GM21825 (cell line): ENCODE measurements at regions not wholly inside any gene's neighbourhood (a gene's known extent, or its start where the extent isn't known, plus 50 kb on each side); places are given as distances from the start of the nearest gene placed in this dataset.
"Not testable (repeated sequence)": the region's sequence is repeated elsewhere in the genome, so short reads cannot be mapped to it uniquely, and the experiment has no call there.

ENCODE experiments used
- ATAC-seq: cut with Tn5 transposase; IDR thresholded peaks from one replicate; pipeline ENCODE4 v1.9.1; 2021; ENCODE audit warnings: mild to moderate bottlenecking, moderate library complexity; ENCODE audit not compliant: unreplicated experiment

DNA sequence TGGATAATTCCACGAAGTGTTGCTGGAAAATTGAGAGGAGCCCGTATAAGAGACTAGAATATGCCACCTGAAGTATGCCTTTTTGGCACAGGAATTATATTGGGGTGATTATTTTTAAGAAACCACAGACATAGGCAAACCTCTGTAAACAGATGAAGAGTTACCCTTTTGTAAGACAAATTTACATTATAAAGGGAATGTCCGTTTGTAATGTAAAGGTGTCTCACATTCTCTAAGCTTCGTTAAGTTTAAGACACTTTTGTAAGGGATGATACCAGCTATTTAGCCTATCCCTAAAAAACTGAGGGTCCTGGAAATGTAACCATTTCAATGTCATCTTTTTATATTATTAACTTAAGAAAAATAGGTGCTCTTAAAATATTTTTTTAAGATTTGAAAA is 432.8 kb upstream of the SYT4 start:
- ATAC-seq: no peak

DNA sequence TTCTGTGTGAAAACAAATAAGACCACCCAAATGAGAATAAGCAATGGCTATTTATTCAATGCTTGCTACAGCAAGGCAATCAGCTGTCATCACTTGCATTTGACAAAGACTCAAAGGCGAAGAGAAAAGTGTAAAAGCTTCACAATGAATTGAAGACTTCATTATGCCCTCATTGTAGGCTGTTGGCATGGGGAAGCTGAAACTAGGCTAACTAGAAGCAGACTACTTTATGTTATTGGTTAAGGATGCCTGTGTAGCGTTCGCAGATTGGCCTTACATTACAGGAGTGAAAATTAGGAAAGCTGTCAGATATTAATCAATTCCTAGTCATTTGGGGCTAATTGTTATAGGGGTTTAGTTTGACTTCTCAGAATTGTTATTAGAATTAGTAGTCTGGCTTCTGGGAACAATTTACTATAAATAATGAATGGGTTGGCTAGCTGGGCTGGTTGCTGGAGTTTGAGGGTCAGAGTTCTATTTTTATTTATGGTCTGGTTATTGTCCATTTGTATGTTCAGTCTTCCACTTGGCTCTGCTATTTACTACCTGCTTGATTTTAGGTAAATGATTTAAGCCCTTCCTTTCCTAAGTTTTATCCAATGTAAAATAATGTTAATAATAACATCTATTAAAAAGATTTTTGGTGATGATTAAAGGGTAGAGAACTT is 437.2 kb upstream of the SYT4 start:
- no peak for ATAC-seq

DNA sequence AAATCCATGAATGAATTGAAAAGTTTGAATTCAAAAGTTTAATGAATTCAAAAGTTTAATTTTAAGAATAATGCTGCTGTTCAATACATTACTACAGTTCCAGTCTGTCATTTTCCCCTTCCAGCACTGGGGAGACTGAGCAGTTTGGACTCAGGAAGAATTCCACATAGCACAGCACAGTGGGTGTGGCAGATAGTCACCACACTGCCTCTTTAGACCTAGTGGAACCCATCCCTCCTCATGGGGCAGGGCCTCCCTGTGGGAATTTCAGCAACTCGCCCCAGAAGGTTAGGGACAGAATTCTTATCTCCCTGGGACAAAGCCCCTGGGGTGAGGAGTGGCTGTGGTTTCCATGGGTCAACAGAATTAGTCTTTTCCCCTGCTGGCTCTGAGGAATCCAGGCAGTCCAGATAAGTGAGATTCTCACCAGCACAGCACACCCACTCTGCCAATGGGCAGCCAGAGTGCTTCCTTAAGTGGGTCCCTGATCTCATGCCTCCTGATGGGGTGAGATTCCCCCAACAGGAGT is 442.0 kb upstream of the SYT4 start:
- no peak for ATAC-seq

DNA sequence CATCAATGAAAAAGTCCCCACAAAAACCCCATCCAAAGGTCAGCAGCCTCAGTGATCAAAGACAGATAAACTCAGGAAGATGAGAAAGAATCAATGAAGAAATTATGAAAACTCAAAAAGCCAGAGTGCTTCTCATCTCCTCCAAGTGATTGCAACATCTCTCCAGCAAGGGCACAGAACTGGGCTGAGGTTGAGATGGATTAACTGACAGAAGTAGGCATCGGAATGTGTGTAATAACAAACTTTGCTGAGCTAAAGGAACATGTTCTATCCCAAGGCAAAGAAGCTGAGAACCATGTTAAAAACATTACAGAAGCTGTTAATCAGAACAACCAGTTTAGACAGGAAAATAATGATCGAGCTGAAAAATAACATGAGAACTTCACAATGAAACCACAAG is 442.8 kb upstream of the SYT4 start:
- no peak for ATAC-seq

DNA sequence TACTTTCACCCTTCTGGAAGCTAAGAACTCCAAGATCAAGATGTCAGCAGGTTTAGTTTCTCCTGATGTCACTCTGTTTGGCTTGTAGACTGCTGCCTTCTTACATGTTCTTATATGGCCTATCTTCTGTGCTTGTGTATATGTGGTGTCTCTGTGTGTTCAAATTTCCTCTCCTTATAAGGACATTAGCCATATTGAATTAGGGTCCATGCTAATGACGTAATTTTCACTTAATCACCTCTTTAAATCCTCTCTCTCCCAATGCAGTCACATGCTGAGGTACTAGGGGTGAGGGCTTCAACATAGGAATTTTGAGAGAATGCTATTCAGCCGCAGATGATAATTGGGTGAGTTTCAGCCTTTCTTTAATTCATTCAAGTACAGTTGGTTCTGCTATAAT is 458.3 kb upstream of the SYT4 start:
- ATAC-seq: no peak

DNA sequence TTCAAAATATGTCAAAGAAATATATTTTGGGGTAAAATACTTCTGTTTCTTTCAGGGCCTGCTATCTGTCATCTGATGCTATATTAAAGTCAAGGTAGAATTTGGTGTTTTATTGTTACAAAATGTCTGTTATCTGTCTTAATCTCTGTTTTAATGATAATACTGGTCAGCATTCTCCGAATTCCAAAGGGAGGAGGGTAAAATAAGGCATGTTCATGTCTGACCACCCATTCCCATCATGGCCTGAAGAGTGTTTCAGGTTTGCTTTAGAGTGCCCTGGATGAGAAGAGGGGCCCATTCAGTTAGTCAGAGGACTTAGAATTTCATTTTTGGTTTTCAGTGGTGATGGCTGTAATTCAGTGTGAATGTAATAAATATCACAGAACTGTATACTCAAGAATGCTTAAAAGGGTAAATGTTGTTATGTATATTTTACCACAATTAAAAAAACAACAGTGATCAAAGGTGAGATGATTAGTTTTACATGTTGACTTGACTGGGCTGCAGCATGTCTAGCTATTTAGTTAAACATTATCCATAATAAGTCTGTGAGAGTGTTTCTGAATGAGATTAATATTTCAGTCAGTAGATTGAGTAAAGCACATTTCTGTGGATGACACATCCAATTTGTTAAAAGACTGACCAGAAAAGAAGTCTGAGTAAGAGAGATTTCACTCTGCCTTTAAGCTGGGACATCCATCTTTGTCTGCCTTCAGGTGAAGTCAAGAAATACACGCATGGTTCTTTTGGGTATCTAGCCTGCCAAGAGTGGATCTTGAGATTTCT is 467.9 kb upstream of the SYT4 start:
- ATAC-seq: no peak

DNA sequence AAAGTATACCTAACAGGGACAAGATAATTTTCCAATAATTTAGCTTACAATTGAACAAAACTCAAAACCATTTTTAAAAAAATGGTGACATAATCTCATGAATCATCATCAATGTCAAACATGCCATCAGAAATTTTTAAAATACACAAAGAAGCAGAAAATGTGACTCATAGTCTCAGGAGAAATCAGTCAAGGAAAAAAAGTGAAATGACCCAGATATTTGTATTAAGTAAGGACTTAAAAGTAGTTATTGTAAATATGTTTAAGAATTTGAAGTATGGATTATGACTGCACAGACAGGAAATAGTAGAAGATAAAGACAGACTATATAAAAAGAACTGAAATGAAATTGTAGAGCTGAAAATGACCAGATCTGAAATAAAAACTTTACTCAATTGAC is 473.9 kb upstream of the SYT4 start:
- ATAC-seq: no peak

DNA sequence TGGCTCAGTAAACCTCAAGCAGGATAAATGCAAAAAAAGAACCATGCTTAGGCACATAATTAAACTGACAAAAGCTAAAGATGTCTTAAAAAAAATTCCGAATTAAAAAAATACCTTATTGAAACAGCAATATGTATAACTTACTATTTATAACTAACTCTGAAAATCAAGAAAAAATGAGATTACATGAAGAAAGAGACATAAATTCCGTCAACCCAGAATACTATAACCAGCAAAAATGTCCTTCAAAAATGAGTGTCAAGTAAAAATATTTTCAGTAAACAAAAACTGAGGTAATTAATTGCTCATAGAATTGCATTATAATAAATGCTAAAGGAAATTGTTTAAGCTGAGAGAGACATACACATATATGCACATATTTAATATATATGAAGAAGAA is 474.5 kb upstream of the SYT4 start:
- ATAC-seq: no peak

DNA sequence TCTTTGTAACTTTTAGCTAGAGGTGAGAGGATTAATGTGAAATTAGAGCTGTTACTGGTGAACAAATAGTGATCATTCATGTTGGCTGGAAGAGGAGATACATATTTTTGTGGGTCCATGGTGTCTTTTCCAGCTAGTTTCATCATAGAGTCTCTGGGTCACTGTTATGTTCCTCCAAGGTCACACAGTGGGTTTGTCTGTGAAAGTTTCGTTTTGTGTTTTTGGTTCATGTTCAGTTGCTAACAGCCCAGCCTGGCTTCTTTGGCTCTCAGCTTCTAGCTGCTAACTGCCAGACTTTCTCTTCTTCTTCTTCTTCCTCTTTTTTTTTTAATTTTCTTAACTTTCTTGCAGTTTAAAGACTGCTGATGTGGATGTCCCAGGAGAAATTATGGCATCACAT is 480.0 kb upstream of the SYT4 start:
- no peak for ATAC-seq

DNA sequence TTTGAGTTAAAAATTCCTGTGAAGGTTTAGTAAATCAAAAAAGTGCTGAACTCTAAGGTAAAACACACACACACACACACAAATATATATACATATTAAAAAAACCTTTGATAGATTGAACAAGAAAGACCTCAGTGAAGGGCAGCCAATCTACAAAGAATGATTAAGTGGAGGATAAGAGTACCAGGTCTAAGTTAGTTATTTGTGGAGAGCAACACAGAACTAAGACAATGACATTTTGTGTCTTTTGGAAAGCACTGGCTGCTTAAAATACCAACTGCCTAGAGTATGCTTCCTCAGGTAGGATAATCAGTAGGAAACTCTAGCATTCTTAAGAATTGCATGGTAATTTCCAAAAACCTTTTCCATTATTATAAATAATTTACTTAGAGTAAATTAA is 481.4 kb upstream of the SYT4 start:
- ATAC-seq: no peak

DNA sequence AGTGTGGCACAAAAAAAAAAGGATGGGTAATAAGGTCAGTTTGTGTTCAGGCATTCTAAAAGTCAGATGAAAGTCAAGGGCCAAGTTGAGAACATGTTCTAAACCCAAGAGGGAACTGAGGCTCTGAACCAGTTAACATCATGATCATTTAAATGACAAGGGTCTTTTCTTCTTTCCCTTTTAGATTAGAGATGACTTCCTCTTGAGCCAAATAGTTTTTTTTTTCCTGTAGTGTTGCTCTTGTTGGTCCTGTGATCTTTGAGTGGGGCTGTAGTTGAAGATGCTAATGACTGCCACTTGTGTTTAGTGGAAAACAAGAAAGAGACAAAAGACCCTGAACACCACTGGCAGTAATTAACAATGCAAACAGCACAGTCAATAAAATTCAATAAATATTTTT is 482.7 kb upstream of the SYT4 start:
- ATAC-seq: no peak

DNA sequence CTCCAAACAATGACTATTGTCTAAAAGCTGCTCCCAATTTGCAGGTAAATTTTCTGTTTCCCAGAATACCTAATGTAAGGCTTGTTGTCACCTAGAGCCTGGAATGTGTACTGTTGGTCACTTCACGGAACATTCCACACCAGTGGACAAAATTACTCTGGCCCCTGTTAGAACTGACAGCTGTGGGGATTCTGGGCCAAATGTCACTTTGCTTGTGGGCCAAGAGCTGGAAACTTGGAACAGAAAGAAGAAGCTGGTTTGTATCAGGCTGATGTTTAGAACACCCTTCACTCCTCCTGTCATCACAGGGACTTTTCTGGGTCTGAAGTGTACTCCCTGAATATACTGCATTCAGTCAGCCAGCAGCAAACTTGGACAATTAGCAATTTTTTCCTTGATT is 495.6 kb upstream of the SYT4 start:
- no peak for ATAC-seq

DNA sequence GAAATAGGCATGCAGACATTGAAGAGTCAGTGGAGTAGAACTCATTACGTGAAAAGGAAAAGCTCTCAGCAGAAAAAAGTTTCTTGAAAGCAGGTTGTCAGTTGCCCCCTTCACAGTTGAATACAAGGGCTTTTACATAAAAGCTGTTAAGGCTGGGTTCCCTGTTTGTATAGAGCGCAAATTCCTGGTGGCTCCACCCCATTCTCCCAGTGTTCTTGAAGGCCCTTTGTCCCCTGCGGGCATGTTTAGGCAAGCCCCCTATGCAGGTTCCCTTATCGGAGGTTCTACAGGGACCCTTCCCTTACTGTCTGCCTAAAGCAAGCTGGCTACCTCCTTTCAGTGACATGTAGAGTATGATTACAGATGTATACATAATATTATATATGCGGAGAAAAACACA is 497.2 kb upstream of the SYT4 start:
- no peak for ATAC-seq

DNA sequence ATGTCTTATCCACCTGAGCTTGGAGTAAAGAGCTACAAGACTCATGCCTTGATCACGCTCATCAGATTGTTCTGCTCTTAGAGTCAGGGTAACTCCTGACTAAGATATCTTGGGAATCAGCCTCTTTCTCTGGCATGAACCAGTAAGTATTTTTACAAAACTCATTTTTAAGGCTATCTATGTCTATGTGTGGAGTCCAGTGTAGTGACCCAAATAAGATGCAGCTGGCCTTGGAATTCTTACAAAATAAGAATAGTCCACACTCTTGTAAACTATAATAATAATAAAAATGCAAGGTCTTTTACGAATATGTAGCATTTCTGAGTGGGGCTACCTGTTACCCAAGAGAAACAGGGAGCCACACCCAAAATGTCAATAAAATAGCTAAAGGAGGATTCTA is 498.3 kb upstream of the SYT4 start:
- ATAC-seq: no peak

DNA sequence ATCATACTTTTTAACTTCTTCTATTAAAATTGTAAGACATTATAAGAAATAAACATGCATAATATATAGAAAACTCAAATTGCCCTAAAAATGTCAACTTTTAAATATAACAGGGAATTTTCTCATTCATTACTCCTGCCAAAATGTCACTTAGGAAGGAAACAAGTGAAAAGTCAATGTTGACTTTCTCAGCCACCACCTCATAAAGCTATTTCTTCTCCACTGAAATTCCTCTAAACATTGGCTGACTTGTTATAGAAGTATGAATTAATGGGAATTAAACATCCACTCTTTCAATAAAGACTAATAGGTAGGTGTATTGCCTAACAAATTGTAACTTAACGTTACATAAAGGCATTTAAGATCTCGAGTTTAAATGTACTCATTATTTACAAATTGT is 499.7 kb upstream of the SYT4 start:
- no peak for ATAC-seq

DNA sequence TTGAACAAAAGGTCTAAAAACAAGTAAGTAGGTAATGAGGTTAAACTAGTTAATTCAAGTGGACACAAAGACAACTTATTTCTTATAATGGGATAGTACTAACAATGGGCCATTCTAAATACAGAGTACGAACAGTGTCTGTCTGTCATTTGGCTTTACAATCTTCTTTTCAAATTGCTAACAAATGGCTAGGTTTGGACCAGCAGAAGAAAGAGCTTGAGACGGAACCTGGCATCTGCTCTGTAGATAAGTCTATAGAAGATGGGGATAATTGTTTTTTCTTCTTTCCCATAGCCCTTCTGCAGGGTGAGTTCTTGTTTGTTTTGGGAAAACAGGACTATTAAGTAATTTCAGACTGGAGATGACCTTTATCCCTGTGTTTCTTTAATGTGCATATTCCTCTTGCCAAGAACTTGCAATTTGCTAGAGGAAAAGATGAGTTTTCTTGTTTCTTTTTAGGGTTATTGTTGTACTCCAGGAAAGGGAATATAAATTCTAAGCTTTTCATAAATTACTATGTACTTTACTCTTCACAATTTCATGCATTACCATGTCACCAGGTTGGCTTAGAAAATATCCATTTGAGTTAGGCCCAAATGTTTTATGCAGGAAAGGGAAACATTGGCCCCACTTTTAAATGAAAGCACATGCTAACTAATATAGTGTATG is 500.5 kb upstream of the SYT4 start:
- ATAC-seq: no peak

DNA sequence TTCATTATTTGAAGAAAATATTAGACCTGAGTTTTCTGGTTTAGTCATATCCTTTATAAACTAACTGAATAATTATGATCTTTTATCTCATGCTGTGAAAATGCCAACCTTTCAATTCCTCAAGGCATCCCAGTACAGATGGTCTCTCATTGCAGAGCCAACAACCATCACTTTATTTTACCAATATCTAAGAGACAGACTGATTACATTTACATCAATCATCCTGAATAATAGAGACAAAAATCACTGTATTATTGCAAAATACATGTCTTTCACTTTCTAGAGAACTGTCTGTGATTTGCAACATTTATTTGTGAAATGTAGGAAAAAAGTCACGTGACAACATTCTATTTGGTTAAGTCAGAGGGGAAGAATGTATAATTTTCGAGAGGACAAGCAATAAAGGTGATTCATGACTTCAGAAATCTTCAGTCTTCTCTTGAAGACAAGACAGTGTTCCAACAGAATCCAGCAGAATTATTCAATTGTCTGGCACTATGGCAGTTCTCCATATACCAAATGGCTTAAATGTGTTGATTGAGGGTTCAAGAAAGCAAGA is 503.6 kb upstream of the SYT4 start:
- no peak for ATAC-seq

DNA sequence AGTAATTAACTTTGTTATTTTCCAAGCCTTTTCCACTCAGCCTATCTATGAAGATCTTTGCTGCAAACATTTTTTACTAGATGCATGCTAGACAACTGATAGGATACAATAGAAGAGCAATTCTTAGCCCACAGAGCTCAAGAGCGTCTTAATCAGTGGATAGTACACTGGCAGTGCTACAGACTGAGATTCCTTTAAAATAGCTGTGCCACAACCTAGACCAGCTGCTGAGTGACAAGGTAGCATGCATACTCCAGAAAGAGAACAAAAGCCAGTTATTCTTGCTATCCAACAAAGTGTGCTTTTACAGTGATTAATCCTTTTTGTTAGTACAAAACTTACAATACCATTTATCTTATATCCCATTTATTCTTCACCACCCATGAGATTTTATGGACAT is 507.9 kb upstream of the SYT4 start:
- ATAC-seq: no peak

DNA sequence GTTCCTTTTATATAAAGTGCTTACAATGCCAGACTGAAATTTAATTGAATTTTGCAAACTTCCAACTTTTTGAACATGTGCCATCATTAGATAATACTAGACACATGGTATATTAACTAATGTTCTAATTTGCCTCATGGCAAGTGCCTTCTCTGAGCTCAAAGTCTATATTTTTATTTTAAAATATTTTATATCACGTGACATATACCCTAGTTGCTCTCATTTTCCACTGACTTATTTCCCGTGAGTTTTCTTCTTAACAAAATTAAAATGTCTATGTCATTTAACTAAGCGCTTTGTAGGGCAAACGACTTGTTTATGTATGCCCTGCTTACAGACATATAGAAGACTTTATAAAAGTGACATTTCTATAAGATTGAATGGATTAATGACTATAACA is 509.6 kb upstream of the SYT4 start:
- no peak for ATAC-seq

DNA sequence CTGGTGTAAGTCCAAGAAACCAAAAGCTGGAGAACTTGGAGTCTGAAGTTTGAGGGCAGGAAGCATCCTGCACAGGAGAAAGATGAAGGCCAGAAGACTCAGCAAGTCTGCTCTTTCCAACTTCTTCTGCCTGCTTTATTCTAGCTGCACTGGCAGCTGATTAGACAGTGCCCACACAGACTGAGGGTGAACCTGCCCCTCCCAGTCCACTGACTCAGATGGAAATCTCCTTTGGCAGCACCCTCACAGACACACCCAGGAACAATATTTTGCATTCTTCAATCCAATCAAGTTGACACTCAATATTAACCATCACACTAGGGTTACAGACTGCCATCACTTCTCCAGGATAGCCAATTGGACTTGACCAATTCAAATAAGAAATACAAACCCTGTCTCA is 510.4 kb upstream of the SYT4 start:
- ATAC-seq: not testable (repeated sequence)

DNA sequence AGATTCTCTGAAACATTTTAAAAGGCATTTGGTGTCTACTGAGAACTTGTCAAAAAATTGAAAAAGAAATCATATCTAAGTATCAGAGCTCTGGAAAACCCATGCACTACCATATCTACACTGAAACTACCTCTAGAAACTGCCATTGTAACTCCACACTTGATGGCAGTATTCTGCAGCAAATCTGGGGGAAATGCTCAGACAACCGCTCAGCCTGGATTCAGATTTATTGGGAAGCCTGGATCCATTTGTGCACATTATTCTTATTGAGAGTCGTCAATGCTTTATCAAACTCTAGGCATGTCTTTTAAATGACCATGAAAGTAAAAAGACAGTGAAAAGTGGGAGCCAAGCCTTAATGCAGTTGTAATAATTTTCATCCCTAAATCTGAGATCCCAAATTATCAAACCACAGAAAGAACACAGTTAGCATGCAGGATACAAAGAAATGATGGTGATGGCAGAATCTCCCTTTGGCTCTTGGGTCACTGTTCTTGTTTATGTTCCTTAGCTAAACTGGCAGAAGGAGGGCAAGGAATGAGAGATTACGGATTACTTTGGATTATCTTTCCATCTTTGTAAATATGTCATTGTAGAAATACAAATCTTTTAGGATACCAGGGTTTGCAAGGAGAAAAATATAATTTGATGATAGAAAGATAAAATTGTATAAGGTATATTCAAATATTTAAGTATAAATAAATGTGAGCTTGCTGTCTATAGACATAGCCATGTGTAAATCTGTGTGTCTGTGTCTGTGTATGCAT is 512.1 kb upstream of the SYT4 start:
- ATAC-seq: no peak
